Medulla oblongata (tissue), 1 donor: ENCODE measurements at regions not wholly inside any gene's neighbourhood (a gene's known extent, or its start where the extent isn't known, plus 50 kb on each side); places are given as distances from the start of the nearest gene placed in this dataset.
A peak's percentile ranks its signal among the peaks of the same experiment; 100 is the strongest.
"Not testable (repeated sequence)": the region's sequence is repeated elsewhere in the genome, so short reads cannot be mapped to it uniquely, and the experiment has no call there.

Experiments
- DNase-seq: peaks from one replicate; pipeline ENCODE4 v3.0.0-alpha.2; 2015; ENCODE audit errors: extremely low spot score

- peak; percentile 13 for DNase-seq
These were observed 272.1 kb downstream of the FAM72C start for GRCh38 chr1:143699731-143700130.

GRCh38 chr1:143699115-143699514, 272.7 kb downstream of the FAM72C start:
- peak; percentile 59 for DNase-seq

GRCh38 chr1:143698016-143698415, 273.8 kb downstream of the FAM72C start:
- peak; percentile 26 for DNase-seq

- DNase-seq: no peak
These were observed 277.7 kb downstream of the FAM72C start for GRCh38 chr1:143694085-143694484.

- no peak for DNase-seq
These were observed 279.7 kb downstream of the FAM72C start for GRCh38 chr1:143691971-143692529.

- DNase-seq: no peak
These were observed 280.3 kb downstream of the FAM72C start for GRCh38 chr1:143691400-143691891.

- no peak for DNase-seq
These were observed 282.0 kb downstream of the FAM72C start for GRCh38 chr1:143689781-143690180.

GRCh38 chr1:143680304-143680703, 291.5 kb downstream of the FAM72C start:
- no peak for DNase-seq

GRCh38 chr1:143672983-143673382, 298.8 kb downstream of the FAM72C start:
- no peak for DNase-seq

GRCh38 chr1:143667730-143668129, 304.1 kb downstream of the FAM72C start:
- DNase-seq: no peak

GRCh38 chr1:143666851-143667250, 304.9 kb downstream of the FAM72C start:
- no peak for DNase-seq

- peak; percentile 74 for DNase-seq
These were observed 306.2 kb downstream of the FAM72C start for GRCh38 chr1:143665606-143666005.

- not testable (repeated sequence) for DNase-seq
These were observed 308.7 kb downstream of the FAM72C start for GRCh38 chr1:143663056-143663455.

GRCh38 chr1:143661418-143662101, 310.2 kb downstream of the FAM72C start:
- DNase-seq: no peak

GRCh38 chr1:143660354-143660941, 311.3 kb downstream of the FAM72C start:
- DNase-seq: no peak

- no peak for DNase-seq
These were observed 318.4 kb downstream of the FAM72C start for GRCh38 chr1:143653429-143653802.

GRCh38 chr1:143652744-143653428, 318.9 kb downstream of the FAM72C start:
- no peak for DNase-seq

- no peak for DNase-seq
These were observed 319.6 kb downstream of the FAM72C start for GRCh38 chr1:143652187-143652586.

GRCh38 chr1:143651350-143651992, 320.3 kb downstream of the FAM72C start:
- no peak for DNase-seq

GRCh38 chr1:143644035-143644434, 327.8 kb downstream of the FAM72C start:
- not testable (repeated sequence) for DNase-seq

GRCh38 chr1:143643148-143643885, 328.5 kb downstream of the FAM72C start:
- no peak for DNase-seq
